ENCODE measurements at regions not wholly inside any gene's neighbourhood (a gene's known extent, or its start where the extent isn't known, plus 50 kb on each side); places are given as distances from the start of the nearest gene placed in this dataset.

GRCh38 chr2:120520929-120521912, 175.3 kb downstream of the INHBB start:
- DNase-seq: peak; percentile 66

GRCh38 chr2:120522151-120522751, 176.3 kb downstream of the INHBB start:
- DNase-seq: no peak

GRCh38 chr2:120523766-120524165, 177.8 kb downstream of the INHBB start:
- no peak for DNase-seq

GRCh38 chr2:120524174-120524573, 178.2 kb downstream of the INHBB start:
- no peak for DNase-seq

GRCh38 chr2:120525056-120526046, 179.4 kb downstream of the INHBB start:
- no peak for DNase-seq

- no peak for DNase-seq
Observed at GRCh38 chr2:120526047-120526562, 180.2 kb downstream of the INHBB start.

- DNase-seq: no peak
Observed at GRCh38 chr2:120526997-120527945, 181.3 kb downstream of the INHBB start.

GRCh38 chr2:120528051-120528692, 182.2 kb downstream of the INHBB start:
- no peak for DNase-seq

- DNase-seq: no peak
Observed at GRCh38 chr2:120528693-120529076, 182.7 kb downstream of the INHBB start.

GRCh38 chr2:120530781-120531180, 184.8 kb downstream of the INHBB start:
- no peak for DNase-seq

GRCh38 chr2:120531365-120531764, 185.4 kb downstream of the INHBB start:
- no peak for DNase-seq

GRCh38 chr2:120531863-120532600, 186.1 kb downstream of the INHBB start:
- no peak for DNase-seq

- no peak for DNase-seq
Observed at GRCh38 chr2:120533625-120534024, 187.7 kb downstream of the INHBB start.

GRCh38 chr2:120534457-120534856, 188.5 kb downstream of the INHBB start:
- no peak for DNase-seq

GRCh38 chr2:120535081-120535480, 189.1 kb downstream of the INHBB start:
- no peak for DNase-seq

- DNase-seq: no peak
Observed at GRCh38 chr2:120536141-120536540, 190.2 kb downstream of the INHBB start.

GRCh38 chr2:120538691-120539423, 192.9 kb downstream of the INHBB start:
- no peak for DNase-seq

- no peak for DNase-seq
Observed at GRCh38 chr2:120539424-120539936, 193.5 kb downstream of the INHBB start.
